Neural progenitor cell (in vitro differentiated cells): ENCODE measurements at regions not wholly inside any gene's neighbourhood (a gene's known extent, or its start where the extent isn't known, plus 50 kb on each side); places are given as distances from the start of the nearest gene placed in this dataset.

Experiments
- DNase-seq: peaks from one replicate; pipeline ENCODE4 v3.0.0-alpha.2; 2016; ENCODE audit warnings: low spot score
- H2AFZ ChIP-seq: fragments of 200-600 bp; sonication (generic); replicated peaks from 2 replicates; pipeline ENCODE4 v1.6.1; 2016; ENCODE audit warnings: antibody characterized with exemption
- H3F3A ChIP-seq: fragments of 200-600 bp; sonication (generic); 2 replicates; pipeline ENCODE4 v1.6.1; 2016; ENCODE audit warnings: antibody characterized with exemption, low read depth
- H3K27ac ChIP-seq: fragments of 200-600 bp; sonication (generic); 2 replicates; pipeline ENCODE4 v1.5.1; 2016; ENCODE audit warnings: mild to moderate bottlenecking
- H3K27me3 ChIP-seq: fragments of 200-600 bp; sonication (generic); 2 replicates; pipeline ENCODE4 v1.6.1; 2016; ENCODE audit warnings: mild to moderate bottlenecking, moderate library complexity
- H3K36me3 ChIP-seq: fragments of 200-600 bp; sonication (generic); 2 replicates; pipeline ENCODE4 v1.5.1; 2016
- H3K4me1 ChIP-seq: fragments of 200-600 bp; sonication (generic); 2 replicates; pipeline ENCODE4 v1.6.1; 2016; ENCODE audit warnings: mixed run types
- H3K4me2 ChIP-seq: fragments of 200-600 bp; sonication (generic); 2 replicates; pipeline ENCODE4 v1.6.1; 2016
- H3K4me3 ChIP-seq: fragments of 200-600 bp; sonication (generic); 2 replicates; pipeline ENCODE4 v1.5.1; 2016
- H3K79me2 ChIP-seq: fragments of 200-600 bp; sonication (generic); 2 replicates; pipeline ENCODE4 v1.6.1; 2016; ENCODE audit warnings: low read depth
- H3K9ac ChIP-seq: fragments of 200-600 bp; sonication (generic); 2 replicates; pipeline ENCODE4 v1.6.1; 2016
- H3K9me3 ChIP-seq: fragments of 200-600 bp; sonication (generic); 2 replicates; pipeline ENCODE4 v1.5.1; 2016; ENCODE audit warnings: low read depth
- H4K20me1 ChIP-seq: fragments of 200-600 bp; sonication (generic); 2 replicates; pipeline ENCODE4 v1.6.1; 2016; ENCODE audit warnings: low read depth
- H3K27ac Mint-ChIP-seq: 3 replicates; pipeline ENCODE4 v1.8.0; 2021; ENCODE audit warnings: mixed read lengths
- H3K27me3 Mint-ChIP-seq: 2 replicates; pipeline ENCODE4 v1.8.0; 2022; ENCODE audit warnings: low read depth, mild to moderate bottlenecking, inconsistent platforms, moderate library complexity, mixed read lengths; ENCODE audit not compliant: insufficient read depth
- H3K36me3 Mint-ChIP-seq: 3 replicates; pipeline ENCODE4 v1.8.0; 2021; ENCODE audit warnings: mixed read lengths
- H3K4me1 Mint-ChIP-seq: 3 replicates; pipeline ENCODE4 v1.8.0; 2021; ENCODE audit warnings: mixed read lengths
- H3K4me3 Mint-ChIP-seq: 3 replicates; pipeline ENCODE4 v1.8.0; 2021; ENCODE audit warnings: mild to moderate bottlenecking, moderate library complexity, mixed read lengths
- H3K9me3 Mint-ChIP-seq: 3 replicates; pipeline ENCODE4 v1.8.0; 2020; ENCODE audit warnings: mixed read lengths
- EZH2 ChIP-seq: fragments of 200-600 bp; sonication (generic); IDR thresholded peaks from 2 replicates; pipeline ENCODE4 v1.6.1; 2017; ENCODE audit warnings: antibody characterized with exemption, mild to moderate bottlenecking, moderate library complexity
- EZH2phosphoT487 ChIP-seq: fragments of 200-600 bp; sonication (generic); IDR thresholded peaks from 2 replicates; pipeline ENCODE4 v1.6.1; 2017; ENCODE audit warnings: antibody characterized with exemption
- TF ChIP-seq, protein P1 (sequence below): fragments of 200-600 bp; sonication (generic); IDR thresholded peaks from 2 replicates; pipeline ENCODE4 v1.5.1; 2017; ENCODE audit warnings: antibody characterized with exemption, mild to moderate bottlenecking

DNA sequence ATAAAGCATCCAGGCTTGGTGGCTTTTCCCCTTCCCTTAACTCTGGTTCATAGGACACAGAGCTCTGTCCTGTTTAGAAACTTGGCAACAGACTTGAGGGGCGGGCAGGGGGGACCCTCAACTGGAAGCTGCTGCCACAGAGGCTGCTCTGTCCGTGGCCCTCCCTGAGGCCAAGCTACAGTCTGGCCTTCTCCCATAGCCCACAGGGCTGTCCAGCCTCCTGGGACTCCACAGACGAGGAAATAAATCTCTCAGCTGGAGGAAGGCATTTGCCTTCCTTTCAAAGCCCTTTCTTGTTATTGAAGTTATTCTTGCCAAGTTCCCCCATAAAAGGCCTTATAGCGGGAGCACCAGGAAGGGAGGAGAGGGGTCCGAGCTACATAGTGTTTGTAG lies 248.8 kb upstream of the TPM1 start:
- Histone ChIP-seq H3K27me3 (no peaks in the 10 kb centered on the region), H4K20me1 (no peaks in the 10 kb centered on the region), H3K9ac (no peak overlapping the region), H3K9me3 (no peaks in the 10 kb centered on the region), H3K36me3 (no peaks in the 10 kb centered on the region), H3K4me1 (peaks cover 26% of the 10 kb centered on the region), H3K79me2 (no peaks in the 10 kb centered on the region), H3K27ac (no peak overlapping the region), H3K4me3 (no peak overlapping the region), H3K4me2 (no peak overlapping the region), H2AFZ (no peak overlapping the region), H3F3A (no peaks in the 10 kb centered on the region)
- peaks cover 69% of the 10 kb centered on the region for H3K4me1 Mint-ChIP-seq
- H3K27me3 Mint-ChIP-seq: peaks cover 5% of the 10 kb centered on the region
- H3K4me3 Mint-ChIP-seq: no peak overlapping the region
- H3K27ac Mint-ChIP-seq: no peak overlapping the region
- peaks cover 3% of the 10 kb centered on the region for H3K36me3 Mint-ChIP-seq
- no peaks in the 10 kb centered on the region for H3K9me3 Mint-ChIP-seq
- no peak for DNase-seq
- TF ChIP-seq EZH2 (no peak), EZH2phosphoT487 (no peak)
- TF ChIP-seq, protein P1, sequence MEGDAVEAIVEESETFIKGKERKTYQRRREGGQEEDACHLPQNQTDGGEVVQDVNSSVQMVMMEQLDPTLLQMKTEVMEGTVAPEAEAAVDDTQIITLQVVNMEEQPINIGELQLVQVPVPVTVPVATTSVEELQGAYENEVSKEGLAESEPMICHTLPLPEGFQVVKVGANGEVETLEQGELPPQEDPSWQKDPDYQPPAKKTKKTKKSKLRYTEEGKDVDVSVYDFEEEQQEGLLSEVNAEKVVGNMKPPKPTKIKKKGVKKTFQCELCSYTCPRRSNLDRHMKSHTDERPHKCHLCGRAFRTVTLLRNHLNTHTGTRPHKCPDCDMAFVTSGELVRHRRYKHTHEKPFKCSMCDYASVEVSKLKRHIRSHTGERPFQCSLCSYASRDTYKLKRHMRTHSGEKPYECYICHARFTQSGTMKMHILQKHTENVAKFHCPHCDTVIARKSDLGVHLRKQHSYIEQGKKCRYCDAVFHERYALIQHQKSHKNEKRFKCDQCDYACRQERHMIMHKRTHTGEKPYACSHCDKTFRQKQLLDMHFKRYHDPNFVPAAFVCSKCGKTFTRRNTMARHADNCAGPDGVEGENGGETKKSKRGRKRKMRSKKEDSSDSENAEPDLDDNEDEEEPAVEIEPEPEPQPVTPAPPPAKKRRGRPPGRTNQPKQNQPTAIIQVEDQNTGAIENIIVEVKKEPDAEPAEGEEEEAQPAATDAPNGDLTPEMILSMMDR: no peak

DNA sequence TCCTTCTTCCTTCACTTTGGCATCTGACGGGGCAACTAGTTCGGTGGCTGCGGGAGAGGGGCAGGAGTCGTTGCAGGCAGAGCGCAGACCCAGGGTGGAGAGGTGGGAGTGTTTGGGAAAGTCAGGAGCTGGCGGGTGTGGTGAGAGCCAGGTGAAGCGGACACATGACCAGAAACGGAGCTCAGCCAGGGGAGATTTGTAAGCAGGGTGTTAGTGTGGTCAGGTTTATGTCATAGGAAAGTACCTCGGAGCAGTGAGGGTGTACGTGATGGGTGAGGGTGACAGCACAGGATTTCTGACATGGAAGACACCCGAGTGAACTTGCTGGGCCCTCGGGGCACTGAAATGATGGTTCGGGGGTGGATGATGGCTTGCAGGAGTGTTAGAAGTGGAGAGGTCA lies 247.4 kb upstream of the TPM1 start:
- peaks cover 3% of the 10 kb centered on the region for H3K36me3 Mint-ChIP-seq
- H3K36me3 ChIP-seq: no peaks in the 10 kb centered on the region
- no peaks in the 10 kb centered on the region for H3F3A ChIP-seq
- no peaks in the 10 kb centered on the region for H3K79me2 ChIP-seq
- H4K20me1 ChIP-seq: no peaks in the 10 kb centered on the region
- H3K4me3 ChIP-seq: no peak overlapping the region
- H3K27me3 ChIP-seq: no peaks in the 10 kb centered on the region
- H3K9ac ChIP-seq: no peak overlapping the region
- no peak for DNase-seq
- peaks cover 60% of the 10 kb centered on the region for H3K4me1 Mint-ChIP-seq
- peak overlapping the region; percentile 21 for H3K27ac Mint-ChIP-seq
- H3K9me3 ChIP-seq: no peaks in the 10 kb centered on the region
- H3K4me3 Mint-ChIP-seq: no peak overlapping the region
- peaks cover 26% of the 10 kb centered on the region for H3K4me1 ChIP-seq
- no peak overlapping the region for H2AFZ ChIP-seq
- no peak overlapping the region for H3K27ac ChIP-seq
- no peak overlapping the region for H3K4me2 ChIP-seq
- TF ChIP-seq, protein P1: no peak
- no peak for TF ChIP-seq EZH2
- no peak for TF ChIP-seq EZH2phosphoT487
- peaks cover 3% of the 10 kb centered on the region for H3K27me3 Mint-ChIP-seq
- no peaks in the 10 kb centered on the region for H3K9me3 Mint-ChIP-seq

DNA sequence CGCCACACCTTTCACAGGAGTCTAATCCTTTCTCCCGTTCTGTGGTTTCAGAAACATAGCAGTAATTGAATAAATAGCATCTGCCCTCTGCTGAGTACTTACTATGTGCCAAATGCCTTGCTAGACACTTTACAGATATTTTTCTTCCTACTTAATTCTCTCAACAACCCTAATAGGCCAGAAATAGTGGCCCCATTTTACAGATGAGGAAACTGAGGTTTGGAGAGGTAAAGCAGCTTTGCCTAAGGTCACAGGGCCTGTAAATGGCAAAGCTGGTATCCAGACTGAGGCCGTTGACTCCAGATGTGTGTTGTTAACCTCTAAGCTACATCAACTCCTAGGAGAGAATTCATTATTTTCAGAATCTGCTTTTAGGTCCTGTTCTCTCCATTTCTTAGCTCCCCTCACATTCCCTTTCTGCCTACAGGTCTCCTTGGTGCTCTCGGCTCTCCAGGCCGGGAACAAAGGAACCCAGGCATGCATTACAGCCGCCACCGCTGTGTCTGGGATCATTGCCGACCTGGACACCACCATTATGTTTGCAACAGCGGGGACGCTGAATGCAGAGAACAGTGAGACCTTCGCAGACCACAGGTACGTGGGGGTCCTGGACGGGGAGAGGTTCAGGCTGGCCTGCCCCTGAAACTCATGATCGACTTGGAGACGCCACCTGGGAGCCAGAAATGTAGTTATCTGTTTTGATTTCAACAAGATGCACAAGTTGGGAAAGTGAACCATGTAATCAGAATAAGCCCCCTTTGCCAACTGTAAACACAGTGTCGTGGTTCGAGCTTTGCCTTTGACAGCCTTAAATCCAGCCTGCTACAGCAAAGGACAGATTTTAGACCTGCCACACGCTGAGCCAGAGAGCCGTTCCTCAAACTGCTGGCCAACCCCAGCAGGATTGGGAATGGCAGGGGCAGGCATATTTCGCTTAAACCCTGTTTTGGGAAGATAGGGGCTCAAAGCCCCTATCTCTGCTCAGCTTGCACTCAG lies 246.5 kb upstream of the TPM1 start:
- Histone ChIP-seq H4K20me1 (no peaks in the 10 kb centered on the region), H3K27me3 (no peaks in the 10 kb centered on the region), H3K4me1 (peaks cover 26% of the 10 kb centered on the region), H3K27ac (no peak overlapping the region), H3K79me2 (no peaks in the 10 kb centered on the region), H3K9ac (no peak overlapping the region), H3K4me3 (no peak overlapping the region), H3K4me2 (peak overlapping the region; percentile 12), H3F3A (no peaks in the 10 kb centered on the region), H3K36me3 (no peaks in the 10 kb centered on the region), H2AFZ (no peak overlapping the region), H3K9me3 (no peaks in the 10 kb centered on the region)
- DNase-seq: no peak
- H3K27ac Mint-ChIP-seq: peak overlapping the region; percentile 39
- peaks cover 3% of the 10 kb centered on the region for H3K36me3 Mint-ChIP-seq
- H3K4me1 Mint-ChIP-seq: peaks cover 55% of the 10 kb centered on the region
- H3K9me3 Mint-ChIP-seq: no peaks in the 10 kb centered on the region
- peaks cover 3% of the 10 kb centered on the region for H3K27me3 Mint-ChIP-seq
- TF ChIP-seq EZH2phosphoT487 (no peak), EZH2 (no peak)
- TF ChIP-seq, protein P1: no peak
- H3K4me3 Mint-ChIP-seq: no peak overlapping the region
